Mesenchymal stem cell (in vitro differentiated cells and primary cell): ENCODE measurements at regions not wholly inside any gene's neighbourhood (a gene's known extent, or its start where the extent isn't known, plus 50 kb on each side); places are given as distances from the start of the nearest gene placed in this dataset.
A peak's percentile ranks its signal among the peaks of the same experiment; 100 is the strongest.

Source experiments
- DNase-seq: peaks from one replicate; pipeline ENCODE4 v3.0.0-alpha.2; 2013
- H2AFZ ChIP-seq: one replicate; pipeline ENCODE4 v1.6.1; 2013; ENCODE audit warnings: low read depth, mild to moderate bottlenecking, control low read depth, inconsistent platforms, low read length, moderate library complexity
- H2AK5ac ChIP-seq: 2 replicates; pipeline ENCODE4 v1.6.1; 2013; ENCODE audit warnings: low read length, moderate library complexity, mild to moderate bottlenecking, inconsistent platforms; ENCODE audit not compliant: severe bottlenecking
- H2BK120ac ChIP-seq: one replicate; pipeline ENCODE4 v1.6.1; 2013; ENCODE audit warnings: low read depth, mild to moderate bottlenecking, inconsistent platforms, low read length, moderate library complexity
- H2BK12ac ChIP-seq, 2 experiments: one replicate each; pipeline ENCODE4 v1.6.1; 2013; ENCODE audit warnings: inconsistent platforms in 2 of 2, low read length in 2 of 2, mild to moderate bottlenecking in 2 of 2, moderate library complexity in 2 of 2, control low read depth in 1 of 2
- H2BK15ac ChIP-seq: one replicate; pipeline ENCODE4 v1.6.1; 2013; ENCODE audit warnings: mild to moderate bottlenecking, low read depth, inconsistent platforms; ENCODE audit not compliant: poor library complexity, severe bottlenecking
- H2BK5ac ChIP-seq: 2 replicates; pipeline ENCODE4 v1.6.1; 2013; ENCODE audit warnings: low read depth, mild to moderate bottlenecking, low read length, control low read depth, inconsistent platforms; ENCODE audit not compliant: poor library complexity, severe bottlenecking
- H3K14ac ChIP-seq, 2 experiments: one replicate each; pipeline ENCODE4 v1.6.1; 2013; ENCODE audit warnings: inconsistent platforms in 2 of 2, low read length in 2 of 2, control low read depth in 1 of 2, mild to moderate bottlenecking in 1 of 2, moderate library complexity in 1 of 2
- H3K18ac ChIP-seq, 2 experiments: one replicate each; pipeline ENCODE4 v1.6.1; 2013; ENCODE audit warnings: inconsistent platforms in 2 of 2, low read length in 2 of 2, control low read depth in 1 of 2, low read depth in 1 of 2, mild to moderate bottlenecking in 1 of 2
- H3K23ac ChIP-seq, 2 experiments: one replicate each; pipeline ENCODE4 v1.6.1; 2013; ENCODE audit warnings: inconsistent platforms in 2 of 2, low read length in 2 of 2, mild to moderate bottlenecking in 2 of 2, moderate library complexity in 2 of 2, control low read depth in 1 of 2
- H3K27ac ChIP-seq: 2 replicates; pipeline ENCODE4 v1.5.1; 2013; ENCODE audit warnings: mild to moderate bottlenecking, moderate library complexity, low read length, control low read depth, inconsistent platforms; ENCODE audit not compliant: poor library complexity, severe bottlenecking
- H3K27me3 ChIP-seq, 2 experiments: 2 replicates each; pipeline versions ENCODE4 v1.6.1 to v1.7.0; 2013; ENCODE audit warnings: low read length in 2 of 2, mild to moderate bottlenecking in 2 of 2, moderate library complexity in 2 of 2, control low read depth in 1 of 2, inconsistent platforms in 1 of 2; ENCODE audit not compliant: control insufficient read depth in 1 of 2, insufficient read depth in 1 of 2
- H3K36me3 ChIP-seq, 2 experiments: 2 replicates each; pipeline versions ENCODE4 v1.6.1 to v1.7.0; 2013; ENCODE audit warnings: low read length in 2 of 2, control low read depth in 1 of 2, inconsistent platforms in 1 of 2, low read depth in 1 of 2, mild to moderate bottlenecking in 1 of 2; ENCODE audit not compliant: insufficient read depth in 2 of 2, control insufficient read depth in 1 of 2
- H3K4ac ChIP-seq, 2 experiments: one replicate each; pipeline ENCODE4 v1.6.1; 2013; ENCODE audit warnings: inconsistent platforms in 2 of 2, low read length in 2 of 2, mild to moderate bottlenecking in 2 of 2, moderate library complexity in 2 of 2, control low read depth in 1 of 2, low read depth in 1 of 2
- H3K4me1 ChIP-seq: 2 replicates; pipeline ENCODE4 v1.6.1; 2013; ENCODE audit warnings: low read depth, low read length, control low read depth; ENCODE audit not compliant: control insufficient read depth, insufficient read depth
- H3K4me2 ChIP-seq: 2 replicates; pipeline ENCODE4 v1.6.1; 2013; ENCODE audit warnings: low read length, mild to moderate bottlenecking, inconsistent platforms; ENCODE audit not compliant: poor library complexity, severe bottlenecking
- H3K4me3 ChIP-seq, 2 experiments: 2 replicates each; pipeline versions ENCODE4 v1.5.1 to v1.7.0; 2013; ENCODE audit warnings: low read length in 2 of 2, mild to moderate bottlenecking in 2 of 2, control low read depth in 1 of 2, low read depth in 1 of 2; ENCODE audit not compliant: insufficient read depth in 1 of 2
- H3K79me1 ChIP-seq: replicated peaks from 2 replicates; pipeline ENCODE4 v1.6.1; 2013; ENCODE audit warnings: mild to moderate bottlenecking, control low read depth, low read length, inconsistent platforms; ENCODE audit not compliant: poor library complexity, severe bottlenecking
- H3K9ac ChIP-seq: 2 replicates; pipeline ENCODE4 v1.7.0; 2013; ENCODE audit warnings: mild to moderate bottlenecking, low read length, moderate library complexity
- H3K9me3 ChIP-seq: 2 replicates; pipeline ENCODE4 v1.7.0; 2013; ENCODE audit warnings: mild to moderate bottlenecking, low read length; ENCODE audit not compliant: control insufficient read depth
- H4K8ac ChIP-seq: one replicate; pipeline ENCODE4 v1.6.1; 2013; ENCODE audit warnings: inconsistent platforms, mild to moderate bottlenecking, low read length, moderate library complexity
- H4K91ac ChIP-seq: one replicate; pipeline ENCODE4 v1.6.1; 2013; ENCODE audit warnings: mild to moderate bottlenecking, low read length, inconsistent platforms
- WGBS: methylation state at CpG from one replicate; pipeline ENCODE4 v1.1.7; 2013; ENCODE audit warnings: mixed read lengths; 5-methylcytosine and 5-hydroxymethylcytosine counted together

DNA sequence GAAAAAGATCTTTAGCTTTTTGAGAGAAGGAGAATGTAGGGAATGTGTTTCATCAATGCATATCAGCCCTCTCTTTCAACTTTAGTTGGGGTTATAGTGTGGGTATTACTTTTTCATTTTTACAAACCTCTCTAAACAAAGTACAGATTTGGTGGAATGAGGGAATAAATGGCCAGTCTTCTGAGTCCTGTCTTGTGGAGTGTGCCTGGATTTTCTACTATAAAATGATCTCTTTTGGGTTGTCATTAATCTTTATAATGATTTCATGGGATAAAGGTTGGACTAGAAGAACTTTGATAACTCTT, 209.3 kb downstream of the RNF144B start:
- H3K79me1 ChIP-seq: no peaks in the 10 kb centered on the region

DNA sequence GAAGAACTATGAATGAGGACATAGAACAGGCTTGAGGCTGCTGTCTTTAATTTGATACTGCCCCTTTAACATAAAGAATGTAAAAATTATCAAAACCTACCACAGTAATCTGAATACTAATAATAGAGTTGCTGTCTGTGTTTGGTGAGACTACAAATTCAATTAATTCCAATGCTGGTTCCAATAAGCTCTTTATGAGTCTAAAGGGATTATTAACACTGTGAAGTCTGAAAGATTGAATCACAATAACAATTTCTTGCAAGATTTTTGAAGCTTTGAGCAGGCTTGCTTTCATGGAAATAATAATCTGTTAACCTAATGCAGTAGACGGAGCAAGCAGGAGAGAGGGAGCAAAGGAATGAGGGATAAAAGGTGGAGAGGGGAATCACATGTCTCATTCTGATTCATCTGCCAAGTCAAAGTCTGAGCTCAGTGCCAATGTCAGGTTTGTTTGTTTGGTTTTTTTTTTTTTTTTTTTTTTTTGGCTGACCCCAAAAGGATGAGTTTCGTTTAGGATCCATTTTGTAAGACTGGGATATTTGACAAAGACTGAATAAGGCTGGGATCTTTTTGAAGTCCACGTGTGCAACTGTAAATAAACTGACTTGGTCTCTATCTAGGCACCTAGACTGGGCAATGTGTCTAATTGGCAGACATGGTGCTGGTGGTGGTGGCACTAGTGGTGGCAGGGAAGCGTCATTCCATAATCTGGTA, 211.6 kb downstream of the RNF144B start:
- Histone ChIP-seq H2BK12ac (no peak overlapping the region), H3K23ac (no peak overlapping the region), H2AFZ (no peak overlapping the region), H2BK15ac (no peak overlapping the region), H4K8ac (no peak overlapping the region), H3K14ac (no peak overlapping the region), H3K4me1 (no peaks in the 10 kb centered on the region), H3K27me3 (peaks cover 0 to 16% of the 10 kb centered on the region in 2 experiments), H2AK5ac (no peak overlapping the region), H3K79me1 (no peaks in the 10 kb centered on the region), H3K9ac (no peak overlapping the region), H3K36me3 (no peaks in the 10 kb centered on the region), H3K18ac (no peak overlapping the region), H2BK120ac (no peak overlapping the region), H2BK5ac (no peak overlapping the region), H3K4me2 (no peak overlapping the region), H3K4me3 (no peak overlapping the region), H3K9me3 (no peaks in the 10 kb centered on the region), H3K4ac (no peak overlapping the region), H3K27ac (no peak overlapping the region), H4K91ac (no peak overlapping the region)
- no peak for DNase-seq
- 84% methylated on average over 3 of the region's 4 CpGs for WGBS

More for the DNA sequence above, 209.3 kb downstream of the RNF144B start:
- Histone ChIP-seq H3K18ac (no peak overlapping the region), H3K9me3 (no peaks in the 10 kb centered on the region), H2BK15ac (no peak overlapping the region), H3K27ac (no peak overlapping the region), H2AFZ (no peak overlapping the region), H3K9ac (peak overlapping the region; percentile 58), H3K4ac (no peak overlapping the region), H3K4me2 (no peak overlapping the region), H2BK120ac (no peak overlapping the region), H2BK5ac (no peak overlapping the region), H3K36me3 (no peaks in the 10 kb centered on the region), H3K27me3 (peaks cover 0 to 19% of the 10 kb centered on the region in 2 experiments), H4K91ac (no peak overlapping the region), H2BK12ac (no peak overlapping the region), H3K23ac (no peak overlapping the region), H4K8ac (no peak overlapping the region), H3K4me1 (no peaks in the 10 kb centered on the region), H3K14ac (no peak overlapping the region), H3K4me3 (no peak overlapping the region), H2AK5ac (no peak overlapping the region)
- peak; percentile 6 for DNase-seq

DNA sequence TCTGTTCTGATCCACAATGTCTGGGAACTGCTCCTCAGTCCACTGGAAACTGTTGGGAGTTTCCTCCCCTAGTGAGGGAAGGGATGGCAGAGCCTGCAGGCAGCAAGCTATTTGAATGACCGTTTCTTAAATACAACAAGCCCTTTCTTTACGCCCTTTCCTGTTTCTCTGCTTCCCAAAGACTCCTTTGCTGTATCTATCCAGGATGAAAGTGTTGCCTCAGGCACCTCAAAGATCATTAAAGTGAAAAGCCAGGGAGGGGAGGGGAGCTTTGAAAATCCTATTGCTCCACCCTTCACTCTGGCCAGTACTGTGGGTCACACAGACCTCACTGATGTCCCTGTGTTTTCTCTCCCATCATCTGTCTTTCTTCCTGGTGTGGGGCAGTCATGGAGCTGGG, 213.1 kb downstream of the RNF144B start:
- Histone ChIP-seq H3K14ac (no peak overlapping the region), H3K36me3 (no peaks in the 10 kb centered on the region), H3K4me2 (no peak overlapping the region), H2AK5ac (no peak overlapping the region), H3K79me1 (no peaks in the 10 kb centered on the region), H2BK5ac (no peak overlapping the region), H2BK120ac (no peak overlapping the region), H4K8ac (no peak overlapping the region), H3K9ac (no peak overlapping the region), H3K9me3 (no peaks in the 10 kb centered on the region), H3K27me3 (peaks cover 0 to 16% of the 10 kb centered on the region in 2 experiments), H4K91ac (no peak overlapping the region), H2AFZ (no peak overlapping the region), H3K4ac (no peak overlapping the region), H3K27ac (no peak overlapping the region), H2BK12ac (no peak overlapping the region), H3K4me1 (no peaks in the 10 kb centered on the region), H3K23ac (no peak overlapping the region), H3K18ac (no peak overlapping the region), H2BK15ac (no peak overlapping the region), H3K4me3 (no peak overlapping the region)
- WGBS: 50% methylated on average over 1 of the region's 2 CpGs
- no peak for DNase-seq

DNA sequence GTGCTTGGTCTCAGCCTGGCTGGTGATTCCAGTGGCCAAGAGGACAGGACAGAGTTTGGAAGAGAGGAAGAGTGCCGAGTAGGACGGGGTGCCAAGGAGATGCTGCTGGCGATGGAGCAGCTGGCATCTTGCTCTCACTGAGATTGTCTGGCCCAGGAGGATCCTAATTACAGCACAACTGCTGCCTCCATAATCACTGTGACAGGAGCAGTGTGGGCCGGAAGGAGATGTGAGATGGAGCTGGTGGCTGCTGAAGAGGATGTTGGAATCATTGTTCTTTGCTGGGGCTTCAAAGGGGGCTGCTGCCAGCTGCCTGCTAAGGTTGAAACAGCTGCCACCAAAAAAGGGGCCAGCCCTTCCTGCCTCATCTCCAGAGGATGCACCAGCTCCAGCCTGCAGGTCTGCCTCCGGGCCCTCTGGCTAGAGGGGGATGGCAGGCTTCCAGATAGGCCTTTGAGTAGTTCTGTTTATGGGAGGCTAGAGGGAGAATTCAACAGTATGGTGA, 214.4 kb downstream of the RNF144B start:
- Histone ChIP-seq H3K23ac (no peak overlapping the region), H3K18ac (no peak overlapping the region), H3K4me2 (no peak overlapping the region), H4K8ac (no peak overlapping the region), H3K4me3 (no peak overlapping the region), H2BK12ac (no peak overlapping the region), H3K9ac (no peak overlapping the region), H3K79me1 (no peaks in the 10 kb centered on the region), H2BK5ac (no peak overlapping the region), H3K4ac (peak overlapping the region in 1 of 2 experiments; percentile 35), H3K36me3 (no peaks in the 10 kb centered on the region), H2BK15ac (no peak overlapping the region), H3K27me3 (peaks cover 0 to 16% of the 10 kb centered on the region in 2 experiments), H2AK5ac (no peak overlapping the region), H3K14ac (no peak overlapping the region), H2BK120ac (no peak overlapping the region), H2AFZ (no peak overlapping the region), H3K4me1 (no peaks in the 10 kb centered on the region), H3K9me3 (no peaks in the 10 kb centered on the region), H4K91ac (no peak overlapping the region), H3K27ac (no peak overlapping the region)
- WGBS: 82% methylated on average over 5 of the region's 5 CpGs
- DNase-seq: no peak
